HG02798 (cell line): ENCODE measurements at regions not wholly inside any gene's neighbourhood (a gene's known extent, or its start where the extent isn't known, plus 50 kb on each side); places are given as distances from the start of the nearest gene placed in this dataset.
"Not testable (repeated sequence)": the region's sequence is repeated elsewhere in the genome, so short reads cannot be mapped to it uniquely, and the experiment has no call there.

Experiments used
- ATAC-seq: cut with Tn5 transposase; IDR thresholded peaks from one replicate; pipeline ENCODE4 v1.9.1; 2021; ENCODE audit warnings: mild to moderate bottlenecking; ENCODE audit not compliant: unreplicated experiment, poor library complexity

- ATAC-seq: no peak
These were observed 51.6 kb upstream of the LYRM9 start for GRCh38 chr17:27944546-27945332.

- no peak for ATAC-seq
These were observed 52.1 kb upstream of the LYRM9 start for GRCh38 chr17:27945333-27945616.

- no peak for ATAC-seq
These were observed 52.8 kb upstream of the LYRM9 start for GRCh38 chr17:27945953-27946352.

GRCh38 chr17:27946513-27946912 is 53.3 kb upstream of the LYRM9 start:
- ATAC-seq: no peak

GRCh38 chr17:27947005-27947406 is 53.8 kb upstream of the LYRM9 start:
- no peak for ATAC-seq

- no peak for ATAC-seq
These were observed 56.1 kb upstream of the LYRM9 start for GRCh38 chr17:27949304-27949703.

- not testable (repeated sequence) for ATAC-seq
These were observed 57.1 kb upstream of the LYRM9 start for GRCh38 chr17:27950225-27950624.

GRCh38 chr17:27950995-27951394 is 57.8 kb upstream of the LYRM9 start:
- no peak for ATAC-seq

- ATAC-seq: no peak
These were observed 58.7 kb upstream of the LYRM9 start for GRCh38 chr17:27951872-27952271.

- ATAC-seq: no peak
These were observed 59.2 kb upstream of the LYRM9 start for GRCh38 chr17:27952366-27952765.

- ATAC-seq: no peak
These were observed 61.7 kb upstream of the LYRM9 start for GRCh38 chr17:27954548-27955495.

- no peak for ATAC-seq
These were observed 63.7 kb upstream of the LYRM9 start for GRCh38 chr17:27956601-27957445.

GRCh38 chr17:27957446-27957793 is 64.3 kb upstream of the LYRM9 start:
- ATAC-seq: not testable (repeated sequence)

GRCh38 chr17:27958708-27959381 is 65.7 kb upstream of the LYRM9 start:
- no peak for ATAC-seq

- ATAC-seq: no peak
These were observed 66.2 kb upstream of the LYRM9 start for GRCh38 chr17:27959382-27959709.

GRCh38 chr17:27960183-27960849 is 67.2 kb upstream of the LYRM9 start:
- ATAC-seq: no peak

GRCh38 chr17:27962581-27962980 is 69.4 kb upstream of the LYRM9 start:
- not testable (repeated sequence) for ATAC-seq

GRCh38 chr17:27965224-27965623 is 72.1 kb upstream of the LYRM9 start:
- ATAC-seq: no peak

- ATAC-seq: no peak
These were observed 74.2 kb upstream of the NLK start for GRCh38 chr17:27968206-27968732.

- no peak for ATAC-seq
These were observed 71.9 kb upstream of the NLK start for GRCh38 chr17:27970587-27970986.
